ENCODE measurements at regions not wholly inside any gene's neighbourhood (a gene's known extent, or its start where the extent isn't known, plus 50 kb on each side); places are given as distances from the start of the nearest gene placed in this dataset.

- TF ChIP-seq SIN3B (IDR thresholded peaks at IDR 0.05; ENCODE audit: low read length), result no peak
- TF ChIP-seq ZNF326 (CRISPR knock-in tag; IDR thresholded peaks at IDR 0.05; ENCODE audit: borderline replicate concordance), result no peak
- TF ChIP-seq ZNF639 (CRISPR knock-in tag; conservative IDR thresholded peaks at IDR 0.05), result no peak
- TF ChIP-seq XRCC5 (optimal IDR thresholded peaks at IDR 0.05; ENCODE audit: low read length), result peak; percentile 68
- TF ChIP-seq HIC2 (CRISPR knock-in tag; IDR thresholded peaks at IDR 0.05; ENCODE audit: low read depth), result no peak
- TF ChIP-seq ZNF619 (CRISPR knock-in tag; IDR thresholded peaks at IDR 0.05), result no peak
- TF ChIP-seq GPBP1L1 (CRISPR knock-in tag; IDR thresholded peaks at IDR 0.05), result no peak
- no peak for TF ChIP-seq EZH2 (conservative IDR thresholded peaks at IDR 0.05; ENCODE audit: low read depth, low read length)
- no peak for TF ChIP-seq ZFP37 (CRISPR knock-in tag; IDR thresholded peaks at IDR 0.05; ENCODE audit: borderline replicate concordance)
- no peak for TF ChIP-seq GZF1 (CRISPR knock-in tag; IDR thresholded peaks at IDR 0.05)
- peak; percentile 43; the same call in 1 of the 2 replicates for TF ChIP-seq RAD21 (CRISPR knock-in tag; IDR thresholded peaks at IDR 0.05)
- no peak for TF ChIP-seq HOMEZ (CRISPR knock-in tag; IDR thresholded peaks at IDR 0.05; ENCODE audit: low read depth)
- peak; percentile 76 for TF ChIP-seq PATZ1 (CRISPR knock-in tag; IDR thresholded peaks at IDR 0.05)
These were observed 691.8 kb downstream of the QKI start (continued) for GRCh38 chr6:164106345-164106769.

Data from HepG2 (cell line).